ENCODE measurements at regions not wholly inside any gene's neighbourhood (a gene's known extent, or its start where the extent isn't known, plus 50 kb on each side); places are given as distances from the start of the nearest gene placed in this dataset.

GRCh38 chr4:189507060-189507459, 433.6 kb upstream of the FRG1 start:
- TF ChIP-seq CTCF (IDR thresholded peaks at IDR 0.05; ENCODE audit: partially characterized antibody, unreplicated experiment), result no peak

GRCh38 chr4:189510601-189511000, 430.1 kb upstream of the FRG1 start:
- no peak for TF ChIP-seq CTCF (IDR thresholded peaks at IDR 0.05; ENCODE audit: partially characterized antibody, unreplicated experiment)
- no peak for DNase-seq
- Mint-ChIP-seq H3K9me3 (ENCODE audit: unreplicated experiment) (no peaks in the 10 kb centered on the region), H3K36me3 (ENCODE audit: unreplicated experiment) (no peaks in the 10 kb centered on the region), H3K27ac (ENCODE audit: unreplicated experiment) (no peak overlapping the region), H3K4me3 (ENCODE audit: unreplicated experiment) (no peak overlapping the region), H3K27me3 (ENCODE audit: unreplicated experiment) (no peaks in the 10 kb centered on the region), H3K4me1 (ENCODE audit: low read depth, unreplicated experiment) (peaks cover 1% of the 10 kb centered on the region)

More at GRCh38 chr4:189507060-189507459, 433.6 kb upstream of the FRG1 start:
- Mint-ChIP-seq H3K27ac (ENCODE audit: unreplicated experiment) (no peak overlapping the region), H3K9me3 (ENCODE audit: unreplicated experiment) (no peaks in the 10 kb centered on the region), H3K36me3 (ENCODE audit: unreplicated experiment) (no peaks in the 10 kb centered on the region), H3K27me3 (ENCODE audit: unreplicated experiment) (no peaks in the 10 kb centered on the region), H3K4me3 (ENCODE audit: unreplicated experiment) (no peak overlapping the region), H3K4me1 (ENCODE audit: low read depth, unreplicated experiment) (no peaks in the 10 kb centered on the region)
- DNase-seq, result no peak

- H3K9me3 Mint-ChIP-seq (ENCODE audit: unreplicated experiment), result no peaks in the 10 kb centered on the region
- H3K4me1 Mint-ChIP-seq (ENCODE audit: low read depth, unreplicated experiment), result peaks cover 1% of the 10 kb centered on the region
- no peaks in the 10 kb centered on the region for H3K27me3 Mint-ChIP-seq (ENCODE audit: unreplicated experiment)
- H3K4me3 Mint-ChIP-seq (ENCODE audit: unreplicated experiment), result no peak overlapping the region
- no peaks in the 10 kb centered on the region for H3K36me3 Mint-ChIP-seq (ENCODE audit: unreplicated experiment)
- no peak overlapping the region for H3K27ac Mint-ChIP-seq (ENCODE audit: unreplicated experiment)
- DNase-seq, result no peak
- no peak for TF ChIP-seq CTCF (IDR thresholded peaks at IDR 0.05; ENCODE audit: partially characterized antibody, unreplicated experiment)
These were observed 429.1 kb upstream of the FRG1 start for GRCh38 chr4:189511581-189511980.

- no peak for TF ChIP-seq CTCF (IDR thresholded peaks at IDR 0.05; ENCODE audit: partially characterized antibody, unreplicated experiment)
- Mint-ChIP-seq H3K27ac (ENCODE audit: unreplicated experiment) (no peak overlapping the region), H3K4me3 (ENCODE audit: unreplicated experiment) (no peak overlapping the region), H3K36me3 (ENCODE audit: unreplicated experiment) (no peaks in the 10 kb centered on the region), H3K9me3 (ENCODE audit: unreplicated experiment) (no peaks in the 10 kb centered on the region), H3K27me3 (ENCODE audit: unreplicated experiment) (no peaks in the 10 kb centered on the region), H3K4me1 (ENCODE audit: low read depth, unreplicated experiment) (peaks cover 1% of the 10 kb centered on the region)
- DNase-seq, result no peak
These were observed 427.3 kb upstream of the FRG1 start for GRCh38 chr4:189513421-189513820.

- no peak for DNase-seq
- H3K27me3 Mint-ChIP-seq (ENCODE audit: unreplicated experiment), result no peaks in the 10 kb centered on the region
- no peaks in the 10 kb centered on the region for H3K36me3 Mint-ChIP-seq (ENCODE audit: unreplicated experiment)
- no peak for TF ChIP-seq CTCF (IDR thresholded peaks at IDR 0.05; ENCODE audit: partially characterized antibody, unreplicated experiment)
- H3K9me3 Mint-ChIP-seq (ENCODE audit: unreplicated experiment), result no peaks in the 10 kb centered on the region
- peaks cover 1% of the 10 kb centered on the region for H3K4me1 Mint-ChIP-seq (ENCODE audit: low read depth, unreplicated experiment)
- no peak overlapping the region for H3K27ac Mint-ChIP-seq (ENCODE audit: unreplicated experiment)
- no peak overlapping the region for H3K4me3 Mint-ChIP-seq (ENCODE audit: unreplicated experiment)
These were observed 426.5 kb upstream of the FRG1 start for GRCh38 chr4:189514209-189514608.

All from glutamatergic neuron (in vitro differentiated cells).